PFSK-1 (cell line): ENCODE measurements at regions not wholly inside any gene's neighbourhood (a gene's known extent, or its start where the extent isn't known, plus 50 kb on each side); places are given as distances from the start of the nearest gene placed in this dataset.

ENCODE experiments used
- FOXP2 ChIP-seq: optimal IDR thresholded peaks from 2 replicates; pipeline ENCODE3; 2011; ENCODE audit warnings: borderline replicate concordance, control low read depth, inconsistent platforms; ENCODE audit not compliant: insufficient read depth; ENCODE audit errors: extremely low read length, extremely low read depth
- POLR2AphosphoS5 ChIP-seq: IDR thresholded peaks from 2 replicates; pipeline ENCODE4 v1.6.1; 2012; ENCODE audit warnings: low read depth, mild to moderate bottlenecking, control low read depth, low read length, moderate library complexity
- SIN3A ChIP-seq: IDR thresholded peaks from 2 replicates; pipeline ENCODE4 v1.6.1; 2012; ENCODE audit warnings: mild to moderate bottlenecking, low read length, moderate library complexity, borderline replicate concordance; ENCODE audit not compliant: insufficient read depth
- TAF1 ChIP-seq: IDR thresholded peaks from 2 replicates; pipeline ENCODE4 v1.6.1; 2012; ENCODE audit warnings: low read length, control low read depth, borderline replicate concordance; ENCODE audit not compliant: insufficient read depth
- TF ChIP-seq, protein P1 (sequence below), 2 experiments: IDR thresholded peaks; 2 replicates each; pipeline versions ENCODE4 v1.6.1 to v1.8.0; 2011 to 2012; ENCODE audit warnings: low read depth in 2 of 2, low read length in 2 of 2, control low read depth in 1 of 2, inconsistent platforms in 1 of 2, mild to moderate bottlenecking in 1 of 2, moderate library complexity in 1 of 2; ENCODE audit not compliant: insufficient read depth in 1 of 2

DNA sequence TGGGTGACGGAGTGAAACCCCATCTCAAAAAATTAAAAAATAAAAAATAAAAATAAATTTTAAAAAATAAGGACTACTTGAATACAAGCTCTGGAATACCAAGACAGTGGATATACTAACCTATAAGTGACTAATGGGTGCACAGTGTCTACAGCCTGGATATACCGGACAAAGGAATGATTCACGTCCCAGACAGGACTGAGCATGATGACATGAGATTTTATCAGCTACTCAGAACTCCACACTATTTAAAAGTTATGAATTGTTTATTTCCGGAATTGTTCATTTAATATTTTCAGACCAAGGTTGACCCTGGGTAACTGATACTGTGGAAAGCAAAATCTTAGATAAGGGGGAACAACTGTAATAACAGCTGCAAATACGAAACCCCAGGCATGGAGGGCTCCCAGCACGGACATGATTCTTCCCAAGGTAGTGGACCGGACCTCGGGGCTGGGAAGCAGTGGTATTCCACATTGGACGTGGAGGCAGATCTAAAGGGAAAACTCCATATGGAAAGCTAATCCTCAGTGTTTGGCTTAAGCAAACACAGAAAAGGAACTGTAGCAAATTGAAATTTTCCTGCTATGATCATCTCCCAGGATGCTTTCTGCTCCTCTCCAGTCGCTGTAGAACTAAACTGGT lies 102.6 kb upstream of the TSHZ3 start:
- TF ChIP-seq SIN3A, result no peak
- no peak for TF ChIP-seq FOXP2
- TF ChIP-seq, protein P1, sequence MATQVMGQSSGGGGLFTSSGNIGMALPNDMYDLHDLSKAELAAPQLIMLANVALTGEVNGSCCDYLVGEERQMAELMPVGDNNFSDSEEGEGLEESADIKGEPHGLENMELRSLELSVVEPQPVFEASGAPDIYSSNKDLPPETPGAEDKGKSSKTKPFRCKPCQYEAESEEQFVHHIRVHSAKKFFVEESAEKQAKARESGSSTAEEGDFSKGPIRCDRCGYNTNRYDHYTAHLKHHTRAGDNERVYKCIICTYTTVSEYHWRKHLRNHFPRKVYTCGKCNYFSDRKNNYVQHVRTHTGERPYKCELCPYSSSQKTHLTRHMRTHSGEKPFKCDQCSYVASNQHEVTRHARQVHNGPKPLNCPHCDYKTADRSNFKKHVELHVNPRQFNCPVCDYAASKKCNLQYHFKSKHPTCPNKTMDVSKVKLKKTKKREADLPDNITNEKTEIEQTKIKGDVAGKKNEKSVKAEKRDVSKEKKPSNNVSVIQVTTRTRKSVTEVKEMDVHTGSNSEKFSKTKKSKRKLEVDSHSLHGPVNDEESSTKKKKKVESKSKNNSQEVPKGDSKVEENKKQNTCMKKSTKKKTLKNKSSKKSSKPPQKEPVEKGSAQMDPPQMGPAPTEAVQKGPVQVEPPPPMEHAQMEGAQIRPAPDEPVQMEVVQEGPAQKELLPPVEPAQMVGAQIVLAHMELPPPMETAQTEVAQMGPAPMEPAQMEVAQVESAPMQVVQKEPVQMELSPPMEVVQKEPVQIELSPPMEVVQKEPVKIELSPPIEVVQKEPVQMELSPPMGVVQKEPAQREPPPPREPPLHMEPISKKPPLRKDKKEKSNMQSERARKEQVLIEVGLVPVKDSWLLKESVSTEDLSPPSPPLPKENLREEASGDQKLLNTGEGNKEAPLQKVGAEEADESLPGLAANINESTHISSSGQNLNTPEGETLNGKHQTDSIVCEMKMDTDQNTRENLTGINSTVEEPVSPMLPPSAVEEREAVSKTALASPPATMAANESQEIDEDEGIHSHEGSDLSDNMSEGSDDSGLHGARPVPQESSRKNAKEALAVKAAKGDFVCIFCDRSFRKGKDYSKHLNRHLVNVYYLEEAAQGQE (IDR thresholded peaks at IDR 0.05; ENCODE audit: insufficient read depth in 1 of 2, low read depth in 2 of 2, low read length in 2 of 2), result no peak
- TF ChIP-seq TAF1, result no peak
- no peak for TF ChIP-seq POLR2AphosphoS5

DNA sequence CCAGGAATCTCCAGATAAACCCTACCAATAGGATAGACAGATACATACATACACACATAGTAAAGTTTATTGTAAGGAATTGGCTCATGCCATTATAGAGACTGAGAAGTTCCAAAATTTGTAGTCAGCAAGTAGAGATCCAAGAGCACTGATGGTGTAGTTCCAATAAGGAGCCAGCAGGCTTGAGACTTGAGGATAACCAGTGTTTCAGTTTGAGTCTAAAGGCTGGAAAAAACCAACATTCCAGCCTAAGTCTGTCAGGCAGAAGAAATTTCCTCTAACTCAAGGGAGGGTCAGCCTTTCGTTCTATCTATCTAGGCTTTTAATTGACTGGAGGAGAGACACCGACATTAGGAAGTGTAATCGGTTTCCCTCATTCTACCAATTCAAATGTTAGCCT lies 110.2 kb upstream of the TSHZ3 start:
- TF ChIP-seq, protein P1 (IDR thresholded peaks at IDR 0.05; ENCODE audit: insufficient read depth in 1 of 2, low read depth in 2 of 2, low read length in 2 of 2), result no peak
- no peak for TF ChIP-seq FOXP2
- no peak for TF ChIP-seq TAF1
- TF ChIP-seq SIN3A, result no peak
- TF ChIP-seq POLR2AphosphoS5, result no peak

DNA sequence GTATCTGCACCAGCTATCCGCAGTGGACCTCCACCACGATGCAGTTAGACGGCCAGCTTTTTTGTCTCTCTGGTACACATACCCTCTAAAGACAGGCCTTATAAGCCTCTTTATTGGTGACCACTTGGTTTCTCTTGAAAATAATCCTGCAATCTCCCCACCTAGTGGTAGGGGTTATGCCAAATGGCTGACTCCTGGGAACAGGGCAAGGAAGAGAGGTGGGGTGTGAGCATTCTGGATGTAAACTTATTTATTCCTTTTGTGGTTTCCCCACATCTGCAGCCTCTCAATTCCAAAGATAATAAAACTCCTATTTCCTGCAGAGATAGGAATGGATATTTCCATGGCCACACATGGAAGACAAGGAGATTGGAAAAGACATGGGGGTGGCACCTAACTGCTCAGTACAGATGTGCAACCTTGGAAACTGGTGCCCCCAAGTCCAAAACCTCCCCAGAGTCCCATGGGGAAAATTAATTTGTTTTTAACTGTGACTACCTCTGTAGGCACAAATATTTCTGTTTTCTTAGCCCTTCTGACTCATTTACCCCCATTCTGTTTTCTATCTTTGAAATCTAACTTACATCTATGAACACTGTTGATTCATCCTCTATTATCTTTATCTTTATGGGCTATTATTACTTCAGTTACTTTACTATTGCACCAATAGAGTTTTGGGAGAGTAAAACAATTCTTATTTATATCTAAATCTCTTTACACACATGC lies 112.7 kb upstream of the TSHZ3 start:
- TF ChIP-seq, protein P1 (IDR thresholded peaks at IDR 0.05; ENCODE audit: insufficient read depth in 1 of 2, low read depth in 2 of 2, low read length in 2 of 2), result no peak
- no peak for TF ChIP-seq TAF1
- no peak for TF ChIP-seq SIN3A
- TF ChIP-seq POLR2AphosphoS5, result no peak
- no peak for TF ChIP-seq FOXP2

DNA sequence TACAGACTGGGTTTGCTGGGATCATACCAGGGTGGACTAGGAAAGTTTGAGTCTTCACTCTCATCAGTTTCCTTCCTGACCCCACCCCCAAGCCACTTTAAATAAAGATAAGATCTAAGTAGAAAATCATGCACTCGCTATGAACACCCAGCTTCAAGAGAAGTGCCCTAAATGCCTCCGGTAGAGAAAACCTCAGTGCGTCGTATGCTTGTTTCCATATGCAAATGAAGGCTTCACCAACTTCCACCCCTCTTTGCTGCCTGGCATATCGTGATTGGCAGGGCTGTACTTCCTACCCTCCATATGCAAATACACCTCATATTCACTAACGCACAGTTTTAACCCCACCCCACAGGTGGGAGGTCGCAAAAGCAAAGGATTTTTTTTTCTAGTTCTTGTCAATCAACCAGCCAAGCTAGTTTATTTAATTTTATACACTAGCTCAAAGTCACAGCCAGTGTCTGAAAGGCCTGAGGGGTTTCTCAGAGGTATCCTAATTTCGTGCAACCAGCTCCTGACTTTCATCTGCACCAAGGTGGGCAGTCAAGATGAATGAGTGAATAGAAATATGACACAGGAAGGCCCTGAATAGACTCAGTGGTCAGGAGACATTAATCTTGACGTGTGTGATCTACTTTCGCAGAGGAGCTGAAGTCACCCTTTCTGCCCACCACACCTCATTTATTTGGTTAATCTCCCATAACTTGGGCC lies 121.1 kb upstream of the TSHZ3 start:
- TF ChIP-seq SIN3A (no peak), FOXP2 (no peak), TAF1 (no peak), POLR2AphosphoS5 (no peak)
- TF ChIP-seq, protein P1 (IDR thresholded peaks at IDR 0.05; ENCODE audit: insufficient read depth in 1 of 2, low read depth in 2 of 2, low read length in 2 of 2), result no peak
